ENCODE measurements at regions not wholly inside any gene's neighbourhood (a gene's known extent, or its start where the extent isn't known, plus 50 kb on each side); places are given as distances from the start of the nearest gene placed in this dataset.

GRCh38 chr6:119965008-119965407 lies 615.4 kb upstream of the MAN1A1 start:
- ChIA-PET POLR2A (no interaction called here), CTCF (interaction anchor here (1.2 kb wide), 1 partner anchor 13 kb away, joined by 5 read pairs; no protein-coding TSS in a partner anchor)
- TF ChIP-seq CTCF (IDR thresholded peaks at IDR 0.05), result no peak
- ATAC-seq (no peak), DNase-seq (no peak)
- Mint-ChIP-seq H3K9me3 (no peaks in the 10 kb centered on the region), H3K36me3 (ENCODE audit: low read depth) (no peaks in the 10 kb centered on the region), H3K27ac (no peak overlapping the region), H3K4me3 (no peak overlapping the region), H3K27me3 (no peaks in the 10 kb centered on the region), H3K4me1 (ENCODE audit: low read depth) (no peaks in the 10 kb centered on the region)
- intact Hi-C loops (cut with micrococcal nuclease), result no loop called here

GRCh38 chr6:119962505-119962904 lies 612.9 kb upstream of the MAN1A1 start:
- no peaks in the 10 kb centered on the region for H3K36me3 Mint-ChIP-seq (ENCODE audit: low read depth)
- H3K4me3 Mint-ChIP-seq, result no peak overlapping the region
- POLR2A ChIA-PET, result no interaction called here
- intact Hi-C loops (cut with micrococcal nuclease), result no loop called here
- no peaks in the 10 kb centered on the region for H3K9me3 Mint-ChIP-seq
- DNase-seq (no peak), ATAC-seq (no peak)
- no peaks in the 10 kb centered on the region for H3K27me3 Mint-ChIP-seq
- H3K4me1 Mint-ChIP-seq (ENCODE audit: low read depth), result no peaks in the 10 kb centered on the region
- TF ChIP-seq CTCF (IDR thresholded peaks at IDR 0.05), result no peak
- CTCF ChIA-PET, result interaction anchor here (1.3 kb wide), 1 partner anchor 12 kb away, joined by 4 read pairs; no protein-coding TSS in a partner anchor
- H3K27ac Mint-ChIP-seq, result no peak overlapping the region

GRCh38 chr6:119961450-119961849 lies 611.9 kb upstream of the MAN1A1 start:
- H3K9me3 Mint-ChIP-seq, result no peaks in the 10 kb centered on the region
- H3K4me3 Mint-ChIP-seq, result no peak overlapping the region
- intact Hi-C loops (cut with micrococcal nuclease), result no loop called here
- ChIA-PET CTCF (no interaction called here), POLR2A (no interaction called here)
- TF ChIP-seq CTCF (IDR thresholded peaks at IDR 0.05), result no peak
- no peaks in the 10 kb centered on the region for H3K27me3 Mint-ChIP-seq
- ATAC-seq (no peak), DNase-seq (no peak)
- H3K36me3 Mint-ChIP-seq (ENCODE audit: low read depth), result no peaks in the 10 kb centered on the region
- no peaks in the 10 kb centered on the region for H3K4me1 Mint-ChIP-seq (ENCODE audit: low read depth)
- no peak overlapping the region for H3K27ac Mint-ChIP-seq

GRCh38 chr6:119960456-119960855 lies 610.9 kb upstream of the MAN1A1 start:
- POLR2A ChIA-PET, result no interaction called here
- Mint-ChIP-seq H3K27me3 (no peaks in the 10 kb centered on the region), H3K36me3 (ENCODE audit: low read depth) (no peaks in the 10 kb centered on the region), H3K4me1 (ENCODE audit: low read depth) (no peaks in the 10 kb centered on the region), H3K9me3 (no peaks in the 10 kb centered on the region), H3K27ac (no peak overlapping the region), H3K4me3 (no peak overlapping the region)
- DNase-seq (no peak), ATAC-seq (no peak)
- CTCF ChIA-PET, result no interaction called here
- intact Hi-C loops (cut with micrococcal nuclease), result no loop called here
- TF ChIP-seq CTCF (IDR thresholded peaks at IDR 0.05), result no peak

GRCh38 chr6:119960036-119960435 lies 610.5 kb upstream of the MAN1A1 start:
- ChIA-PET CTCF (no interaction called here), POLR2A (no interaction called here)
- Mint-ChIP-seq H3K4me1 (ENCODE audit: low read depth) (no peaks in the 10 kb centered on the region), H3K27ac (no peak overlapping the region), H3K4me3 (no peak overlapping the region), H3K36me3 (ENCODE audit: low read depth) (no peaks in the 10 kb centered on the region), H3K27me3 (no peaks in the 10 kb centered on the region), H3K9me3 (no peaks in the 10 kb centered on the region)
- ATAC-seq (no peak), DNase-seq (no peak)
- no peak for TF ChIP-seq CTCF (IDR thresholded peaks at IDR 0.05)
- intact Hi-C loops (cut with micrococcal nuclease), result no loop called here

Measured in activated CD8-positive, alpha-beta T cell treated with anti-CD3 and anti-CD28 coated beads for 36 hours (primary cell).